Progenitor cell of endocrine pancreas (in vitro differentiated cells): ENCODE measurements at regions not wholly inside any gene's neighbourhood (a gene's known extent, or its start where the extent isn't known, plus 50 kb on each side); places are given as distances from the start of the nearest gene placed in this dataset.

ENCODE experiments used
- DNase-seq: peaks from one replicate; pipeline ENCODE4 v3.0.0; 2021; ENCODE audit warnings: low spot score; ENCODE audit not compliant: unreplicated experiment
- H3K27ac Mint-ChIP-seq: 2 replicates; pipeline ENCODE4 v1.8.0; 2021; ENCODE audit warnings: mild to moderate bottlenecking, moderate library complexity, mixed read lengths
- H3K27me3 Mint-ChIP-seq: 2 replicates; pipeline ENCODE4 v1.8.0; 2021; ENCODE audit warnings: mixed read lengths
- H3K36me3 Mint-ChIP-seq: 2 replicates; pipeline ENCODE4 v1.8.0; 2022; ENCODE audit warnings: mixed read lengths; ENCODE audit not compliant: insufficient read depth
- H3K4me1 Mint-ChIP-seq: 2 replicates; pipeline ENCODE4 v1.8.0; 2021; ENCODE audit warnings: low read depth, mixed read lengths
- H3K4me3 Mint-ChIP-seq: 2 replicates; pipeline ENCODE4 v1.8.0; 2021; ENCODE audit warnings: low read depth, mild to moderate bottlenecking, moderate library complexity, mixed read lengths
- H3K9me3 Mint-ChIP-seq: 2 replicates; pipeline ENCODE4 v1.8.0; 2021; ENCODE audit warnings: low read depth, mixed read lengths
- CTCF ChIP-seq: fragments of 200-600 bp; sonication (generic); IDR thresholded peaks from one replicate; pipeline ENCODE4 v1.5.0; 2021; ENCODE audit warnings: antibody characterized with exemption, mild to moderate bottlenecking; ENCODE audit not compliant: unreplicated experiment

- Mint-ChIP-seq H3K36me3 (no peaks in the 10 kb centered on the region), H3K9me3 (no peaks in the 10 kb centered on the region), H3K27me3 (peaks cover 21% of the 10 kb centered on the region), H3K4me1 (no peaks in the 10 kb centered on the region), H3K4me3 (no peak overlapping the region), H3K27ac (no peak overlapping the region)
- DNase-seq = no peak
- TF ChIP-seq CTCF = no peak
Measured at GRCh38 chr2:239472235-239472775, 71.5 kb upstream of the HDAC4 start.

GRCh38 chr2:239471011-239471792, 70.4 kb upstream of the HDAC4 start:
- no peaks in the 10 kb centered on the region for H3K9me3 Mint-ChIP-seq
- no peak overlapping the region for H3K4me3 Mint-ChIP-seq
- H3K27me3 Mint-ChIP-seq = peaks cover 21% of the 10 kb centered on the region
- no peak for TF ChIP-seq CTCF
- H3K27ac Mint-ChIP-seq = no peak overlapping the region
- DNase-seq = no peak
- no peaks in the 10 kb centered on the region for H3K4me1 Mint-ChIP-seq
- H3K36me3 Mint-ChIP-seq = no peaks in the 10 kb centered on the region

- H3K4me1 Mint-ChIP-seq = no peaks in the 10 kb centered on the region
- no peak overlapping the region for H3K27ac Mint-ChIP-seq
- H3K4me3 Mint-ChIP-seq = no peak overlapping the region
- H3K9me3 Mint-ChIP-seq = no peaks in the 10 kb centered on the region
- H3K27me3 Mint-ChIP-seq = peaks cover 21% of the 10 kb centered on the region
- peak; percentile 5 for DNase-seq
- no peak for TF ChIP-seq CTCF
- H3K36me3 Mint-ChIP-seq = no peaks in the 10 kb centered on the region
Measured at GRCh38 chr2:239470151-239470900, 69.5 kb upstream of the HDAC4 start.

GRCh38 chr2:239469106-239469960, 68.5 kb upstream of the HDAC4 start:
- Mint-ChIP-seq H3K4me3 (no peak overlapping the region), H3K27me3 (peaks cover 20% of the 10 kb centered on the region), H3K9me3 (no peaks in the 10 kb centered on the region), H3K36me3 (no peaks in the 10 kb centered on the region), H3K27ac (no peak overlapping the region), H3K4me1 (no peaks in the 10 kb centered on the region)
- no peak for TF ChIP-seq CTCF
- DNase-seq = peak; percentile 1

GRCh38 chr2:239468491-239469105, 67.8 kb upstream of the HDAC4 start:
- TF ChIP-seq CTCF = no peak
- H3K27me3 Mint-ChIP-seq = peaks cover 14% of the 10 kb centered on the region
- H3K4me3 Mint-ChIP-seq = no peak overlapping the region
- no peak overlapping the region for H3K27ac Mint-ChIP-seq
- peak; percentile 5 for DNase-seq
- H3K36me3 Mint-ChIP-seq = no peaks in the 10 kb centered on the region
- H3K9me3 Mint-ChIP-seq = no peaks in the 10 kb centered on the region
- H3K4me1 Mint-ChIP-seq = no peaks in the 10 kb centered on the region
